Trophoblast cell (in vitro differentiated cells and primary cell): ENCODE measurements at regions not wholly inside any gene's neighbourhood (a gene's known extent, or its start where the extent isn't known, plus 50 kb on each side); places are given as distances from the start of the nearest gene placed in this dataset.

Experiments
- DNase-seq, 2 donors: peaks; one replicate each; pipeline ENCODE4 v3.0.0-alpha.2; 2016
- H2AFZ ChIP-seq: 2 replicates; pipeline ENCODE4 v1.6.1; 2013; ENCODE audit warnings: low read length, moderate library complexity, mild to moderate bottlenecking; ENCODE audit not compliant: insufficient read depth, poor library complexity
- H2AK5ac ChIP-seq: 2 replicates; pipeline ENCODE4 v1.6.1; 2013; ENCODE audit warnings: mild to moderate bottlenecking, low read length
- H2BK120ac ChIP-seq: 2 replicates; pipeline ENCODE4 v1.6.1; 2013; ENCODE audit warnings: low read length, mild to moderate bottlenecking, moderate library complexity; ENCODE audit not compliant: insufficient read depth, poor library complexity
- H2BK12ac ChIP-seq: 2 replicates; pipeline ENCODE4 v1.6.1; 2013; ENCODE audit warnings: mild to moderate bottlenecking, low read length, moderate library complexity
- H2BK5ac ChIP-seq: 2 replicates; pipeline ENCODE4 v1.6.1; 2013; ENCODE audit warnings: low read length, low read depth, moderate library complexity, mild to moderate bottlenecking; ENCODE audit not compliant: poor library complexity
- H3K14ac ChIP-seq: 2 replicates; pipeline ENCODE4 v1.6.1; 2013; ENCODE audit warnings: mild to moderate bottlenecking, low read length
- H3K18ac ChIP-seq: 2 replicates; pipeline ENCODE4 v1.6.1; 2013; ENCODE audit warnings: mild to moderate bottlenecking, low read length
- H3K23ac ChIP-seq: 2 replicates; pipeline ENCODE4 v1.6.1; 2013; ENCODE audit warnings: low read length
- H3K27ac ChIP-seq: 2 replicates; pipeline ENCODE4 v1.5.1; 2013; ENCODE audit warnings: low read depth, mild to moderate bottlenecking, inconsistent platforms, low read length, moderate library complexity
- H3K27me3 ChIP-seq: 2 replicates; pipeline ENCODE4 v1.6.1; 2013; ENCODE audit warnings: inconsistent platforms, mild to moderate bottlenecking, low read length, moderate library complexity; ENCODE audit not compliant: insufficient read depth
- H3K36me3 ChIP-seq, 2 experiments: 1 replicate in 1 of 2; 2 replicates in 1 of 2; pipeline ENCODE4 v1.6.1; 2013; ENCODE audit warnings: low read length in 2 of 2, mild to moderate bottlenecking in 2 of 2, moderate library complexity in 1 of 2; ENCODE audit not compliant: insufficient read depth in 2 of 2, control insufficient read depth in 1 of 2
- H3K4ac ChIP-seq: 2 replicates; pipeline ENCODE4 v1.6.1; 2013; ENCODE audit warnings: low read depth, mild to moderate bottlenecking, low read length, moderate library complexity
- H3K4me1 ChIP-seq, 2 experiments: 1 replicate in 1 of 2; 2 replicates in 1 of 2; pipeline ENCODE4 v1.6.1; 2013; ENCODE audit warnings: low read length in 2 of 2, mild to moderate bottlenecking in 2 of 2, moderate library complexity in 1 of 2; ENCODE audit not compliant: insufficient read depth in 2 of 2, control insufficient read depth in 1 of 2
- H3K4me2 ChIP-seq: 2 replicates; pipeline ENCODE4 v1.6.1; 2013; ENCODE audit warnings: inconsistent platforms, mild to moderate bottlenecking, low read length, moderate library complexity
- H3K4me3 ChIP-seq: 2 replicates; pipeline ENCODE4 v1.5.1; 2013; ENCODE audit warnings: mild to moderate bottlenecking, low read depth, low read length, inconsistent platforms
- H3K79me1 ChIP-seq: one replicate; pipeline ENCODE4 v1.6.1; 2013; ENCODE audit warnings: low read length
- H3K79me2 ChIP-seq: 2 replicates; pipeline ENCODE4 v1.6.1; 2013; ENCODE audit warnings: low read length, mild to moderate bottlenecking; ENCODE audit not compliant: control insufficient read depth, insufficient read depth, poor library complexity
- H3K9ac ChIP-seq: 2 replicates; pipeline ENCODE4 v1.6.1; 2013; ENCODE audit warnings: mild to moderate bottlenecking, low read length
- H3K9me3 ChIP-seq: 2 replicates; pipeline ENCODE4 v1.6.1; 2013; ENCODE audit warnings: low read depth, mild to moderate bottlenecking, control low read depth, inconsistent platforms, low read length; ENCODE audit not compliant: insufficient read depth
- H4K12ac ChIP-seq: 2 replicates; pipeline ENCODE4 v1.6.1; 2013; ENCODE audit warnings: low read depth, mild to moderate bottlenecking, low read length, moderate library complexity
- H4K8ac ChIP-seq: 2 replicates; pipeline ENCODE4 v1.6.1; 2013; ENCODE audit warnings: low read depth, mild to moderate bottlenecking, low read length, moderate library complexity
- H4K91ac ChIP-seq: one replicate; pipeline ENCODE4 v1.6.1; 2013; ENCODE audit warnings: low read depth, mild to moderate bottlenecking, low read length, moderate library complexity
- WGBS: extraction: QIAGEN DNeasy Blood & Tissue Kit; methylation state at CpG from one replicate; pipeline ENCODE4 v1.1.7; 2013; ENCODE audit warnings: missing lambda C conversion rate; ENCODE audit not compliant: insufficient read length, insufficient coverage; ENCODE audit errors: extremely low coverage; 5-methylcytosine and 5-hydroxymethylcytosine counted together

GRCh38 chr17:72539981-72540897 is 419.4 kb downstream of the SOX9 start:
- Histone ChIP-seq H3K79me1 (peaks cover 14% of the 10 kb centered on the region), H2BK120ac (peak overlapping the region; percentile 87), H3K9ac (no peak overlapping the region), H2AK5ac (no peak overlapping the region), H3K27ac (peak overlapping the region; percentile 53), H3K4me2 (peak overlapping the region; percentile 51), H3K14ac (no peak overlapping the region), H3K4me3 (no peak overlapping the region), H3K4ac (no peak overlapping the region), H3K79me2 (no peaks in the 10 kb centered on the region), H3K4me1 (peaks cover 7 to 13% of the 10 kb centered on the region in 2 experiments), H2BK5ac (peak overlapping the region; percentile 52), H3K23ac (no peak overlapping the region), H4K8ac (peak overlapping the region; percentile 79), H2AFZ (peak overlapping the region; percentile 67), H2BK12ac (peak overlapping the region; percentile 81), H4K12ac (no peak overlapping the region), H3K18ac (no peak overlapping the region), H3K9me3 (no peaks in the 10 kb centered on the region), H3K36me3 (no peaks in the 10 kb centered on the region), H3K27me3 (no peaks in the 10 kb centered on the region), H4K91ac (peak overlapping the region; percentile 68)
- WGBS: no CpG with 5 or more reads among the region's 50 CpGs
- peak; percentile 30 to 68 for DNase-seq

GRCh38 chr17:72542317-72542716 is 421.5 kb downstream of the SOX9 start:
- H3K9me3 ChIP-seq: no peaks in the 10 kb centered on the region
- no peak overlapping the region for H2BK120ac ChIP-seq
- no peak overlapping the region for H3K18ac ChIP-seq
- H3K4me3 ChIP-seq: no peak overlapping the region
- H4K91ac ChIP-seq: no peak overlapping the region
- peaks cover 7 to 13% of the 10 kb centered on the region in 2 experiments for H3K4me1 ChIP-seq
- H3K23ac ChIP-seq: no peak overlapping the region
- no peak overlapping the region for H3K4ac ChIP-seq
- H3K27me3 ChIP-seq: no peaks in the 10 kb centered on the region
- H3K79me1 ChIP-seq: peaks cover 14% of the 10 kb centered on the region
- H3K36me3 ChIP-seq: no peaks in the 10 kb centered on the region
- H2AFZ ChIP-seq: no peak overlapping the region
- no peak overlapping the region for H3K27ac ChIP-seq
- no peak overlapping the region for H3K9ac ChIP-seq
- H3K4me2 ChIP-seq: no peak overlapping the region
- no peak overlapping the region for H3K14ac ChIP-seq
- H2BK5ac ChIP-seq: no peak overlapping the region
- WGBS: no CpG with 5 or more reads among the region's 5 CpGs
- H4K12ac ChIP-seq: no peak overlapping the region
- no peak overlapping the region for H2AK5ac ChIP-seq
- H3K79me2 ChIP-seq: no peaks in the 10 kb centered on the region
- no peak for DNase-seq
- no peak overlapping the region for H4K8ac ChIP-seq
- H2BK12ac ChIP-seq: no peak overlapping the region

- H2AFZ ChIP-seq: no peak overlapping the region
- no peak overlapping the region for H3K23ac ChIP-seq
- WGBS: no CpG with 5 or more reads among the region's 5 CpGs
- H3K9me3 ChIP-seq: no peaks in the 10 kb centered on the region
- H2BK12ac ChIP-seq: no peak overlapping the region
- no peak for DNase-seq
- H3K9ac ChIP-seq: no peak overlapping the region
- H2BK120ac ChIP-seq: no peak overlapping the region
- H2AK5ac ChIP-seq: no peak overlapping the region
- peaks cover under 1% of the 10 kb centered on the region for H3K79me1 ChIP-seq
- H3K27me3 ChIP-seq: no peaks in the 10 kb centered on the region
- H2BK5ac ChIP-seq: no peak overlapping the region
- no peaks in the 10 kb centered on the region for H3K36me3 ChIP-seq
- no peak overlapping the region for H3K4me3 ChIP-seq
- H3K79me2 ChIP-seq: no peaks in the 10 kb centered on the region
- H4K12ac ChIP-seq: no peak overlapping the region
- no peak overlapping the region for H3K18ac ChIP-seq
- no peak overlapping the region for H3K27ac ChIP-seq
- H4K8ac ChIP-seq: no peak overlapping the region
- H3K4me2 ChIP-seq: no peak overlapping the region
- no peak overlapping the region for H3K14ac ChIP-seq
- H4K91ac ChIP-seq: no peak overlapping the region
- no peak overlapping the region for H3K4ac ChIP-seq
- H3K4me1 ChIP-seq: no peaks in the 10 kb centered on the region
These were observed 424.9 kb downstream of the SOX9 start for GRCh38 chr17:72545766-72546165.

GRCh38 chr17:72553051-72553755 is 432.4 kb downstream of the SOX9 start:
- H2AFZ ChIP-seq: no peak overlapping the region
- no peak overlapping the region for H2BK5ac ChIP-seq
- no peaks in the 10 kb centered on the region for H3K36me3 ChIP-seq
- no peak overlapping the region for H4K8ac ChIP-seq
- H3K4me1 ChIP-seq: no peaks in the 10 kb centered on the region
- H2BK120ac ChIP-seq: no peak overlapping the region
- no peaks in the 10 kb centered on the region for H3K27me3 ChIP-seq
- no peak for DNase-seq
- no peaks in the 10 kb centered on the region for H3K79me1 ChIP-seq
- peaks cover 9% of the 10 kb centered on the region for H3K9me3 ChIP-seq
- no peak overlapping the region for H3K27ac ChIP-seq
- no peak overlapping the region for H2AK5ac ChIP-seq
- no peak overlapping the region for H3K4ac ChIP-seq
- no peaks in the 10 kb centered on the region for H3K79me2 ChIP-seq
- no peak overlapping the region for H4K91ac ChIP-seq
- no peak overlapping the region for H3K14ac ChIP-seq
- WGBS: no CpG with 5 or more reads among the region's 16 CpGs
- H3K4me3 ChIP-seq: peak overlapping the region; percentile 51
- no peak overlapping the region for H3K18ac ChIP-seq
- H3K9ac ChIP-seq: no peak overlapping the region
- H3K4me2 ChIP-seq: no peak overlapping the region
- no peak overlapping the region for H2BK12ac ChIP-seq
- no peak overlapping the region for H4K12ac ChIP-seq
- peak overlapping the region; percentile 27 for H3K23ac ChIP-seq
